SK-N-SH (cell line): ENCODE measurements at regions not wholly inside any gene's neighbourhood (a gene's known extent, or its start where the extent isn't known, plus 50 kb on each side); places are given as distances from the start of the nearest gene placed in this dataset.

Source experiments
- EZH2phosphoT487 ChIP-seq: fragments of 200-600 bp; sonication (generic); IDR thresholded peaks from 2 replicates; pipeline ENCODE4 v1.6.1; 2017; ENCODE audit warnings: low read depth, mixed run types, mild to moderate bottlenecking, antibody characterized with exemption, moderate library complexity, borderline replicate concordance
- FOXJ3 ChIP-seq: sonication (generic); formaldehyde crosslinking; IDR thresholded peaks from 2 replicates; pipeline ENCODE4 v1.5.1; 2020; ENCODE audit warnings: mild to moderate bottlenecking, missing genetic modification reagents
- GABPA ChIP-seq: IDR thresholded peaks from 2 replicates; pipeline ENCODE4 v1.4.0; 2012; ENCODE audit warnings: low read depth, mild to moderate bottlenecking
- JUND ChIP-seq: IDR thresholded peaks from 2 replicates; pipeline ENCODE4 v1.4.0; 2012
- MXI1 ChIP-seq: IDR thresholded peaks from 2 replicates; pipeline ENCODE4 v1.6.1; 2012; ENCODE audit warnings: mild to moderate bottlenecking, low read depth, low read length, improper control_type of control experiment
- RAD21 ChIP-seq: IDR thresholded peaks from 2 replicates; pipeline ENCODE4 v1.6.1; 2012; ENCODE audit warnings: mild to moderate bottlenecking, low read length
- RFX5 ChIP-seq: IDR thresholded peaks from 2 replicates; pipeline ENCODE4 v1.6.1; 2012; ENCODE audit warnings: mild to moderate bottlenecking, improper control_type of control experiment, low read length
- SIN3A ChIP-seq: IDR thresholded peaks from 2 replicates; pipeline ENCODE4 v1.6.1; 2012; ENCODE audit warnings: low read depth, mild to moderate bottlenecking, low read length, moderate library complexity, borderline replicate concordance
- TF ChIP-seq, protein P1 (sequence below): fragments of 200-600 bp; sonication (generic); IDR thresholded peaks from 2 replicates; pipeline ENCODE4 v1.6.1; 2017; ENCODE audit warnings: antibody characterized with exemption, mild to moderate bottlenecking, moderate library complexity
- TF ChIP-seq, protein P2 (sequence below): IDR thresholded peaks from 2 replicates; pipeline ENCODE4 v1.6.1; 2012; ENCODE audit warnings: mild to moderate bottlenecking, low read depth, low read length, moderate library complexity

DNA sequence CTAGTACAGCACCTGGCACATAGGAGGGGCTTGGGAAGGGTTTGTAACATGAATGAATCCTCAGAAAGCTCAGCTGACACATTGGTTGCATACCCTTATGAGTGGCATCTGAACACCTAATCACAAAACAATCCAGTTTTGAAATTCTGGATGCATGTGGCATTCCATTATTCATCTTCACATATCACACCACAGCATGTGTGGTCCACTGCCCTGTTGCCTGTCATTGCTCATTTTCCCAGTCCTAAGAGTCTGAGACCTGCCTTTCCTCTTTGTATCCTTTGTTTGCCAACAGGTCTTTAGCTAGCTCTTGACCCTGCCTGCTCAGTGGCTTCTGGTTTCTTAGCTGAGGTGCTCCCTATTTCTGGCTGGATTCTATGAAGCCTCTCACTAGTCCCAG is 170.8 kb upstream of the ASIC2 start:
- TF ChIP-seq, protein P1, sequence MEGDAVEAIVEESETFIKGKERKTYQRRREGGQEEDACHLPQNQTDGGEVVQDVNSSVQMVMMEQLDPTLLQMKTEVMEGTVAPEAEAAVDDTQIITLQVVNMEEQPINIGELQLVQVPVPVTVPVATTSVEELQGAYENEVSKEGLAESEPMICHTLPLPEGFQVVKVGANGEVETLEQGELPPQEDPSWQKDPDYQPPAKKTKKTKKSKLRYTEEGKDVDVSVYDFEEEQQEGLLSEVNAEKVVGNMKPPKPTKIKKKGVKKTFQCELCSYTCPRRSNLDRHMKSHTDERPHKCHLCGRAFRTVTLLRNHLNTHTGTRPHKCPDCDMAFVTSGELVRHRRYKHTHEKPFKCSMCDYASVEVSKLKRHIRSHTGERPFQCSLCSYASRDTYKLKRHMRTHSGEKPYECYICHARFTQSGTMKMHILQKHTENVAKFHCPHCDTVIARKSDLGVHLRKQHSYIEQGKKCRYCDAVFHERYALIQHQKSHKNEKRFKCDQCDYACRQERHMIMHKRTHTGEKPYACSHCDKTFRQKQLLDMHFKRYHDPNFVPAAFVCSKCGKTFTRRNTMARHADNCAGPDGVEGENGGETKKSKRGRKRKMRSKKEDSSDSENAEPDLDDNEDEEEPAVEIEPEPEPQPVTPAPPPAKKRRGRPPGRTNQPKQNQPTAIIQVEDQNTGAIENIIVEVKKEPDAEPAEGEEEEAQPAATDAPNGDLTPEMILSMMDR: no peak
- TF ChIP-seq SIN3A (no peak), JUND (no peak), MXI1 (no peak), FOXJ3 (CRISPR knock-in tag) (no peak), GABPA (no peak), RFX5 (no peak), RAD21 (no peak), EZH2phosphoT487 (no peak)
- TF ChIP-seq, protein P2, sequence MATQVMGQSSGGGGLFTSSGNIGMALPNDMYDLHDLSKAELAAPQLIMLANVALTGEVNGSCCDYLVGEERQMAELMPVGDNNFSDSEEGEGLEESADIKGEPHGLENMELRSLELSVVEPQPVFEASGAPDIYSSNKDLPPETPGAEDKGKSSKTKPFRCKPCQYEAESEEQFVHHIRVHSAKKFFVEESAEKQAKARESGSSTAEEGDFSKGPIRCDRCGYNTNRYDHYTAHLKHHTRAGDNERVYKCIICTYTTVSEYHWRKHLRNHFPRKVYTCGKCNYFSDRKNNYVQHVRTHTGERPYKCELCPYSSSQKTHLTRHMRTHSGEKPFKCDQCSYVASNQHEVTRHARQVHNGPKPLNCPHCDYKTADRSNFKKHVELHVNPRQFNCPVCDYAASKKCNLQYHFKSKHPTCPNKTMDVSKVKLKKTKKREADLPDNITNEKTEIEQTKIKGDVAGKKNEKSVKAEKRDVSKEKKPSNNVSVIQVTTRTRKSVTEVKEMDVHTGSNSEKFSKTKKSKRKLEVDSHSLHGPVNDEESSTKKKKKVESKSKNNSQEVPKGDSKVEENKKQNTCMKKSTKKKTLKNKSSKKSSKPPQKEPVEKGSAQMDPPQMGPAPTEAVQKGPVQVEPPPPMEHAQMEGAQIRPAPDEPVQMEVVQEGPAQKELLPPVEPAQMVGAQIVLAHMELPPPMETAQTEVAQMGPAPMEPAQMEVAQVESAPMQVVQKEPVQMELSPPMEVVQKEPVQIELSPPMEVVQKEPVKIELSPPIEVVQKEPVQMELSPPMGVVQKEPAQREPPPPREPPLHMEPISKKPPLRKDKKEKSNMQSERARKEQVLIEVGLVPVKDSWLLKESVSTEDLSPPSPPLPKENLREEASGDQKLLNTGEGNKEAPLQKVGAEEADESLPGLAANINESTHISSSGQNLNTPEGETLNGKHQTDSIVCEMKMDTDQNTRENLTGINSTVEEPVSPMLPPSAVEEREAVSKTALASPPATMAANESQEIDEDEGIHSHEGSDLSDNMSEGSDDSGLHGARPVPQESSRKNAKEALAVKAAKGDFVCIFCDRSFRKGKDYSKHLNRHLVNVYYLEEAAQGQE: no peak
